DND-41 (cell line): ENCODE measurements at regions not wholly inside any gene's neighbourhood (a gene's known extent, or its start where the extent isn't known, plus 50 kb on each side); places are given as distances from the start of the nearest gene placed in this dataset.
"Not testable (repeated sequence)": the region's sequence is repeated elsewhere in the genome, so short reads cannot be mapped to it uniquely, and the experiment has no call there.

Source experiments
- CTCF ChIP-seq: IDR thresholded peaks from 2 replicates; pipeline ENCODE4 v1.5.1; 2012; ENCODE audit warnings: borderline replicate concordance, low read length, moderate library complexity, mild to moderate bottlenecking; ENCODE audit not compliant: poor library complexity, severe bottlenecking; ENCODE audit errors: extremely low read depth
- EZH2 ChIP-seq: IDR thresholded peaks from 3 replicates; pipeline ENCODE4 v1.6.1; 2012; ENCODE audit warnings: borderline replicate concordance, low read depth, mild to moderate bottlenecking, moderate library complexity, low read length, inconsistent platforms; ENCODE audit not compliant: severe bottlenecking

GRCh38 chr15:32522900-32523299 is 67.5 kb upstream of the GOLGA8O start:
- not testable (repeated sequence) for TF ChIP-seq CTCF, EZH2
